ENCODE measurements at regions not wholly inside any gene's neighbourhood (a gene's known extent, or its start where the extent isn't known, plus 50 kb on each side); places are given as distances from the start of the nearest gene placed in this dataset.

DNA sequence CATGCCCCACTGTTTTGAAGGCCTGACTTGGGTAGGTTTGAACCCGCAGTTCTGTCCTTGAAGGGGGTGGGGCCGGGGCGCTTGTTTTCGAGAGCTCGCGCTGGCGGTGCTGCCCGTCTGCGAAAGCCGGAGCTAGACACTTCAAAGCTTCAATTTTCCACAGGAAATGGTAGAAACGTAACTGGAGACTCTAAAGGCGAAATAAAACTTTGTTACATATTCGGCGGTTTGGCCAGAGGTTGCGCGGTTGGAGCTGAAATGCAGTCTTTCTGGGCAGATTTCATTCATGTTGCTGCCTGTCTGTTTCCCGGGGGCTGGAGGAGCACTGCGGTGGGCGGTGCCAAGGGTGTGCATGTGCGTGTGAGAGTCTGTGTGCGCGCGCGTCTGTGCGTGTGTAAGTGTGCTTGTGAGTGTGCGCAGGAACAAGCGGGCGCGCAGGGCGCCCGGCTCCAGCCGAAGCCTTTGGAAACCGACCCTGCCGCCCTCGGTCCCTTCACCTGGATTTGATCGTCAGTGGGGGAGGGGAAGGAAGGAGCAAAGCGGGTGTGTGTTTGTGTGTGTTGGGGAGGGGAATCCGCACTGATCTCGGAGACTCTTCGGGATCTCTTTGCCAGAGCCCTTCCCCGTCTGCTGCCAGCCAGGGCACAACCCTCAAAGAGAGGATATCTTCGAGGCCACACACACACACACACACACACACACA is 227.7 kb upstream of the CRY1 start:
- H4K20me1 ChIP-seq (ENCODE audit: insufficient read depth, low read length) = no peaks in the 10 kb centered on the region
- intact Hi-C loops (cut with micrococcal nuclease; ENCODE audit: unreplicated experiment) = no loop called here
- peak overlapping the region; percentile 57; the same call in 1 of the 2 replicates for H3K9ac ChIP-seq (ENCODE audit: insufficient read depth, low read depth, low read length)
- in situ Hi-C loops (cut with HindIII; ENCODE audit: extremely low pct_ligation_motif_present, low pct_unique_long_range_greater_than_20kb) = no loop called here
- no peak overlapping the region for H2AFZ ChIP-seq (ENCODE audit: low read length)
- POLR2A ChIA-PET = interaction anchor here (1.1 to 2.4 kb wide), 2 partner anchors 28 to 35 kb away, joined by 4 to 9 read pairs; no protein-coding TSS in a partner anchor
- no peak for DNase-seq (ENCODE audit: low spot score)
- peak overlapping the region; percentile 94 for H3K4me2 ChIP-seq (ENCODE audit: low read depth, low read length)
- H3K27ac ChIP-seq (ENCODE audit: extremely low read length, insufficient read depth, low read length) = no peak overlapping the region
- WGBS (ENCODE audit: low lambda C conversion rate) = 29% methylated on average over 28 of the region's 42 CpGs
- CTCF ChIA-PET (ENCODE audit: low intra/inter-chr PET ratio, low total read pairs) = no interaction called here
- peaks cover 18% of the 10 kb centered on the region; the same call in 1 of the 2 replicates for H3K4me1 ChIP-seq (ENCODE audit: insufficient read depth, low read length)
- no peak for ATAC-seq
- FAIRE-seq = no peak
- no TSS peak for BruUV-seq (replicated peaks)
- H3K79me2 ChIP-seq (ENCODE audit: insufficient read depth, low read length) = peaks cover 18% of the 10 kb centered on the region
- no peaks in the 10 kb centered on the region for H3K9me3 ChIP-seq (ENCODE audit: low read length)
- H3K4me3 ChIP-seq (replicated peaks in 1 of 3; ENCODE audit: insufficient read depth in 1 of 3, low read depth in 2 of 3, low read length in 3 of 3) = peak overlapping the region; percentile 76 to 89 (median 82)
- no peaks in the 10 kb centered on the region for H3K36me3 ChIP-seq (replicated peaks in 1 of 2; ENCODE audit: control insufficient read depth in 1 of 2, insufficient read depth in 2 of 2, low read length in 2 of 2)
- no peaks in the 10 kb centered on the region; a peak in 1 of 5 replicates for H3K27me3 ChIP-seq (ENCODE audit: control insufficient read depth in 1 of 2, insufficient read depth in 2 of 2, low read length in 2 of 2)
- TF ChIP-seq, protein P1, sequence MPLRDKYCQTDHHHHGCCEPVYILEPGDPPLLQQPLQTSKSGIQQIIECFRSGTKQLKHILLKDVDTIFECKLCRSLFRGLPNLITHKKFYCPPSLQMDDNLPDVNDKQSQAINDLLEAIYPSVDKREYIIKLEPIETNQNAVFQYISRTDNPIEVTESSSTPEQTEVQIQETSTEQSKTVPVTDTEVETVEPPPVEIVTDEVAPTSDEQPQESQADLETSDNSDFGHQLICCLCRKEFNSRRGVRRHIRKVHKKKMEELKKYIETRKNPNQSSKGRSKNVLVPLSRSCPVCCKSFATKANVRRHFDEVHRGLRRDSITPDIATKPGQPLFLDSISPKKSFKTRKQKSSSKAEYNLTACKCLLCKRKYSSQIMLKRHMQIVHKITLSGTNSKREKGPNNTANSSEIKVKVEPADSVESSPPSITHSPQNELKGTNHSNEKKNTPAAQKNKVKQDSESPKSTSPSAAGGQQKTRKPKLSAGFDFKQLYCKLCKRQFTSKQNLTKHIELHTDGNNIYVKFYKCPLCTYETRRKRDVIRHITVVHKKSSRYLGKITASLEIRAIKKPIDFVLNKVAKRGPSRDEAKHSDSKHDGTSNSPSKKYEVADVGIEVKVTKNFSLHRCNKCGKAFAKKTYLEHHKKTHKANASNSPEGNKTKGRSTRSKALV (CRISPR knock-in tag; IDR thresholded peaks at IDR 0.05) = 0 out of 2 replicates have a peak, but pooled peaks have one; percentile 13
- TF ChIP-seq, protein P2, sequence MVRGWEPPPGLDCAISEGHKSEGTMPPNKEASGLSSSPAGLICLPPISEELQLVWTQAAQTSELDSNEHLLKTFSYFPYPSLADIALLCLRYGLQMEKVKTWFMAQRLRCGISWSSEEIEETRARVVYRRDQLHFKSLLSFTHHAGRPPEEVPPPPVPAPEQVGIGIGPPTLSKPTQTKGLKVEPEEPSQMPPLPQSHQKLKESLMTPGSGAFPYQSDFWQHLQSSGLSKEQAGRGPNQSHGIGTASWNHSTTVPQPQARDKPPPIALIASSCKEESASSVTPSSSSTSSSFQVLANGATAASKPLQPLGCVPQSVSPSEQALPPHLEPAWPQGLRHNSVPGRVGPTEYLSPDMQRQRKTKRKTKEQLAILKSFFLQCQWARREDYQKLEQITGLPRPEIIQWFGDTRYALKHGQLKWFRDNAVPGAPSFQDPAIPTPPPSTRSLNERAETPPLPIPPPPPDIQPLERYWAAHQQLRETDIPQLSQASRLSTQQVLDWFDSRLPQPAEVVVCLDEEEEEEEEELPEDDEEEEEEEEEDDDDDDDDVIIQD (CRISPR knock-in tag; IDR thresholded peaks at IDR 0.05; ENCODE audit: low read depth) = no peak
- peak; percentile 46 for TF ChIP-seq HNRNPLL (IDR thresholded peaks at IDR 0.05; ENCODE audit: low read depth, low read length, poor library complexity, severe bottlenecking)
- peak; percentile 20 for TF ChIP-seq AGO2 (optimal IDR thresholded peaks at IDR 0.05; ENCODE audit: low read depth, low read length)
- no peak for TF ChIP-seq EP300 (IDR thresholded peaks at IDR 0.05; ENCODE audit: low read depth in 2 of 2, low read length in 2 of 2)
- TF ChIP-seq EP300 (CRISPR knock-in tag; IDR thresholded peaks at IDR 0.05; ENCODE audit: borderline replicate concordance) = no peak
- TF ChIP-seq, protein P3, sequence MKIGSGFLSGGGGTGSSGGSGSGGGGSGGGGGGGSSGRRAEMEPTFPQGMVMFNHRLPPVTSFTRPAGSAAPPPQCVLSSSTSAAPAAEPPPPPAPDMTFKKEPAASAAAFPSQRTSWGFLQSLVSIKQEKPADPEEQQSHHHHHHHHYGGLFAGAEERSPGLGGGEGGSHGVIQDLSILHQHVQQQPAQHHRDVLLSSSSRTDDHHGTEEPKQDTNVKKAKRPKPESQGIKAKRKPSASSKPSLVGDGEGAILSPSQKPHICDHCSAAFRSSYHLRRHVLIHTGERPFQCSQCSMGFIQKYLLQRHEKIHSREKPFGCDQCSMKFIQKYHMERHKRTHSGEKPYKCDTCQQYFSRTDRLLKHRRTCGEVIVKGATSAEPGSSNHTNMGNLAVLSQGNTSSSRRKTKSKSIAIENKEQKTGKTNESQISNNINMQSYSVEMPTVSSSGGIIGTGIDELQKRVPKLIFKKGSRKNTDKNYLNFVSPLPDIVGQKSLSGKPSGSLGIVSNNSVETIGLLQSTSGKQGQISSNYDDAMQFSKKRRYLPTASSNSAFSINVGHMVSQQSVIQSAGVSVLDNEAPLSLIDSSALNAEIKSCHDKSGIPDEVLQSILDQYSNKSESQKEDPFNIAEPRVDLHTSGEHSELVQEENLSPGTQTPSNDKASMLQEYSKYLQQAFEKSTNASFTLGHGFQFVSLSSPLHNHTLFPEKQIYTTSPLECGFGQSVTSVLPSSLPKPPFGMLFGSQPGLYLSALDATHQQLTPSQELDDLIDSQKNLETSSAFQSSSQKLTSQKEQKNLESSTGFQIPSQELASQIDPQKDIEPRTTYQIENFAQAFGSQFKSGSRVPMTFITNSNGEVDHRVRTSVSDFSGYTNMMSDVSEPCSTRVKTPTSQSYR (CRISPR knock-in tag; IDR thresholded peaks at IDR 0.05; ENCODE audit: borderline replicate concordance) = peak; percentile 65; the same call in 1 of the 2 replicates
- no peak for TF ChIP-seq ADNP (CRISPR knock-in tag; IDR thresholded peaks at IDR 0.05)
- TF ChIP-seq, protein P4, sequence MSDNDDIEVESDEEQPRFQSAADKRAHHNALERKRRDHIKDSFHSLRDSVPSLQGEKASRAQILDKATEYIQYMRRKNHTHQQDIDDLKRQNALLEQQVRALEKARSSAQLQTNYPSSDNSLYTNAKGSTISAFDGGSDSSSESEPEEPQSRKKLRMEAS (IDR thresholded peaks at IDR 0.05) = no peak
- TF ChIP-seq ISL2 (CRISPR knock-in tag; IDR thresholded peaks at IDR 0.05) = 0 out of 2 replicates have a peak, but pooled peaks have one; percentile 7
- TF ChIP-seq, protein P5, sequence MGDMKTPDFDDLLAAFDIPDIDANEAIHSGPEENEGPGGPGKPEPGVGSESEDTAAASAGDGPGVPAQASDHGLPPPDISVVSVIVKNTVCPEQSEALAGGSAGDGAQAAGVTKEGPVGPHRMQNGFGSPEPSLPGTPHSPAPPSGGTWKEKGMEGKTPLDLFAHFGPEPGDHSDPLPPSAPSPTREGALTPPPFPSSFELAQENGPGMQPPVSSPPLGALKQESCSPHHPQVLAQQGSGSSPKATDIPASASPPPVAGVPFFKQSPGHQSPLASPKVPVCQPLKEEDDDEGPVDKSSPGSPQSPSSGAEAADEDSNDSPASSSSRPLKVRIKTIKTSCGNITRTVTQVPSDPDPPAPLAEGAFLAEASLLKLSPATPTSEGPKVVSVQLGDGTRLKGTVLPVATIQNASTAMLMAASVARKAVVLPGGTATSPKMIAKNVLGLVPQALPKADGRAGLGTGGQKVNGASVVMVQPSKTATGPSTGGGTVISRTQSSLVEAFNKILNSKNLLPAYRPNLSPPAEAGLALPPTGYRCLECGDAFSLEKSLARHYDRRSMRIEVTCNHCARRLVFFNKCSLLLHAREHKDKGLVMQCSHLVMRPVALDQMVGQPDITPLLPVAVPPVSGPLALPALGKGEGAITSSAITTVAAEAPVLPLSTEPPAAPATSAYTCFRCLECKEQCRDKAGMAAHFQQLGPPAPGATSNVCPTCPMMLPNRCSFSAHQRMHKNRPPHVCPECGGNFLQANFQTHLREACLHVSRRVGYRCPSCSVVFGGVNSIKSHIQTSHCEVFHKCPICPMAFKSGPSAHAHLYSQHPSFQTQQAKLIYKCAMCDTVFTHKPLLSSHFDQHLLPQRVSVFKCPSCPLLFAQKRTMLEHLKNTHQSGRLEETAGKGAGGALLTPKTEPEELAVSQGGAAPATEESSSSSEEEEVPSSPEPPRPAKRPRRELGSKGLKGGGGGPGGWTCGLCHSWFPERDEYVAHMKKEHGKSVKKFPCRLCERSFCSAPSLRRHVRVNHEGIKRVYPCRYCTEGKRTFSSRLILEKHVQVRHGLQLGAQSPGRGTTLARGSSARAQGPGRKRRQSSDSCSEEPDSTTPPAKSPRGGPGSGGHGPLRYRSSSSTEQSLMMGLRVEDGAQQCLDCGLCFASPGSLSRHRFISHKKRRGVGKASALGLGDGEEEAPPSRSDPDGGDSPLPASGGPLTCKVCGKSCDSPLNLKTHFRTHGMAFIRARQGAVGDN (CRISPR knock-in tag; IDR thresholded peaks at IDR 0.05) = peak; percentile 44
